CD8-positive, alpha-beta memory T cell (primary cell): ENCODE measurements at regions not wholly inside any gene's neighbourhood (a gene's known extent, or its start where the extent isn't known, plus 50 kb on each side); places are given as distances from the start of the nearest gene placed in this dataset.

Source experiments
- CTCF ChIA-PET: fragments of 350-600 bp; sonication (Branson Sonifier 250); formaldehyde crosslinking; loops from one replicate; lab custom pipeline; 2021; ENCODE audit warnings: antibody characterized with exemption; lab: Charles Lee
- POLR2A ChIA-PET: fragments of 350-600 bp; sonication (Branson Sonifier 250); formaldehyde crosslinking; loops from one replicate; lab custom pipeline; 2021; ENCODE audit warnings: antibody characterized with exemption; lab: Charles Lee
- DNase-seq, 5 donors: peaks; one replicate each; pipeline versions ENCODE4 v3.0.0 to v3.0.0-alpha.2; 2020 to 2022; ENCODE audit warnings: mixed read lengths in 1 of 5
- H3K27ac ChIP-seq: one replicate; pipeline ENCODE4 v1.7.0; 2013; ENCODE audit warnings: low read depth, mild to moderate bottlenecking, low read length, moderate library complexity
- H3K27me3 ChIP-seq: 2 replicates; pipeline ENCODE4 v1.7.0; 2013; ENCODE audit warnings: low read length, mild to moderate bottlenecking; ENCODE audit not compliant: insufficient read depth, poor library complexity, severe bottlenecking
- H3K36me3 ChIP-seq: 2 replicates; pipeline ENCODE4 v1.7.0; 2013; ENCODE audit warnings: mild to moderate bottlenecking, low read length, moderate library complexity; ENCODE audit not compliant: insufficient read depth
- H3K4me1 ChIP-seq: 2 replicates; pipeline ENCODE4 v1.7.0; 2013; ENCODE audit warnings: mild to moderate bottlenecking, low read length, moderate library complexity; ENCODE audit not compliant: insufficient read depth
- H3K4me3 ChIP-seq: 2 replicates; pipeline ENCODE4 v1.7.0; 2013; ENCODE audit warnings: mild to moderate bottlenecking, low read length
- H3K9me3 ChIP-seq: 2 replicates; pipeline ENCODE4 v1.7.0; 2013; ENCODE audit warnings: mild to moderate bottlenecking, low read length
- H3K27ac Mint-ChIP-seq, 8 donors: one replicate each; pipeline ENCODE4 v1.8.0; 2020 to 2021; ENCODE audit warnings: mixed read lengths in 8 of 8, mild to moderate bottlenecking in 6 of 8, inconsistent platforms in 3 of 8, moderate library complexity in 3 of 8
- H3K27me3 Mint-ChIP-seq, 2 donors: one replicate each; pipeline ENCODE4 v1.8.0; 2020 to 2021; ENCODE audit warnings: mixed read lengths in 2 of 2, mild to moderate bottlenecking in 1 of 2, moderate library complexity in 1 of 2
- H3K36me3 Mint-ChIP-seq, 3 donors: one replicate each; pipeline ENCODE4 v1.8.0; 2020 to 2021; ENCODE audit warnings: mixed read lengths in 3 of 3, inconsistent platforms in 1 of 3, mild to moderate bottlenecking in 1 of 3
- H3K4me1 Mint-ChIP-seq, 3 donors: one replicate each; pipeline ENCODE4 v1.8.0; 2020 to 2021; ENCODE audit warnings: mixed read lengths in 3 of 3, inconsistent platforms in 1 of 3, mild to moderate bottlenecking in 1 of 3
- H3K4me3 Mint-ChIP-seq, 7 donors: one replicate each; pipeline ENCODE4 v1.8.0; 2020 to 2021; ENCODE audit warnings: mixed read lengths in 7 of 7, mild to moderate bottlenecking in 6 of 7, moderate library complexity in 4 of 7, inconsistent platforms in 2 of 7
- H3K9me3 Mint-ChIP-seq, 5 donors: one replicate each; pipeline ENCODE4 v1.8.0; 2020 to 2022; ENCODE audit warnings: mixed read lengths in 5 of 5, mild to moderate bottlenecking in 3 of 5, moderate library complexity in 2 of 5, inconsistent platforms in 1 of 5

DNA sequence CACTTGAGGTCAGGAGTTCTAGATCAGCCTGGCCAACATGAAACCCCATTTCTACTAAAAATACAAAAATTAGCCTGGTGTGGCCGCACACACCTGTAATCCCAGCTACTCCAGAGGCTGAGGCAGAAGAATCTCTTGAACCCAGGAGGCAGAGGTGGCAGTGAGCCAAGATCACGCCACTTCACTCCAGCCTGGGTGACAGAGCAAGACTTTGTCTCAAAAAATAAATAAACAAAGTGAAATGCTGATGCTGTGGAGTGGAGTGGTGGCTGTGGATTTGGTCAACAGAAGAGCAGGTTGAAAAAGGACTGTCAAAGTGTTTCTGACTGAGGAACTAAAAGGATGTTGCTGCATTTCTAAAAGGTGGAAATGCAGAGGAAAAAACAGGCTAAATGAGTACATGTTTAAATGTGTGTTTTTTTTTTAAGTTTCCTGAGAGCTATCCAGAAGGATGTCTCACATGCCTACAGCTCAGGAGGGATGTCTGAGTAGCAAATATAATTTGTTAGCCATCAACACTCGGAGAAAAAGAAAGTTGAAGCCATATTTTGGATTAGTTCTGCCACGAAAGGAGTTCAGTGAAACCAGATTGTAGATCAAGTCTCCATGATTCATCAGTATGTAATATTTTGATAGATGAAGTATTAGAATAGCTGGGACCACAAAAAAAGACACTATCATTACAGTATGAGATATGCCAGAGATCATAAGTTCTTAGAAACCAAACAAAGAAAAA, 621.1 kb upstream of the ADGRB3 start:
- H3K36me3 ChIP-seq, result no peaks in the 10 kb centered on the region
- Mint-ChIP-seq H3K36me3 (no peaks in the 10 kb centered on the region), H3K27me3 (no peaks in the 10 kb centered on the region), H3K4me1 (no peaks in the 10 kb centered on the region), H3K4me3 (no peak overlapping the region), H3K9me3 (peaks cover 3 to 37% (median 7%) of the 10 kb centered on the region in 5 donors), H3K27ac (no peak overlapping the region)
- no peak overlapping the region for H3K27ac ChIP-seq
- no peaks in the 10 kb centered on the region for H3K4me1 ChIP-seq
- ChIA-PET CTCF (no interaction called here), POLR2A (no interaction called here)
- H3K4me3 ChIP-seq, result no peak overlapping the region
- H3K27me3 ChIP-seq, result no peaks in the 10 kb centered on the region
- no peaks in the 10 kb centered on the region for H3K9me3 ChIP-seq
- DNase-seq, result no peak

DNA sequence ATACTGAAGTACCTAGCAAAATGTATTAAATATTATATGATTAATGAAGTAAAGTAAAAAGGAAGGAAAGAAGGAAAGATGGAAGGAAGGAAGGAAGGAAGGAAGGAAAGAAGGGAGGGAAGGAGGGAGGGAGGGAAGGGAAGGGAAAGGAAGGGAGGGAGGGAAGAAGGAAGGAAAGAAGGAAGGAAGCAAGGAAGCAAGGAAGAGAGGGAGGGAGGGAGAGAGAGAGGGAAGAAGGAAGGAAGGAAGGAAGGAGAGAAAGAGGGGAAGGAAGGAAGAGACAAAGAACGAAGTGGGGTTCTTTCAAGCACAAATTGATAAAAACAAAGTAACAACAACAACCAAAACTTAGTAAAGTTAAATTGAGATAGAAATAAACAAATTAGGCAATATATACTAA, 622.3 kb upstream of the ADGRB3 start:
- Mint-ChIP-seq H3K4me1 (no peaks in the 10 kb centered on the region), H3K9me3 (peaks cover 0 to 39% (median 7%) of the 10 kb centered on the region in 5 donors), H3K27me3 (no peaks in the 10 kb centered on the region), H3K36me3 (no peaks in the 10 kb centered on the region), H3K4me3 (no peak overlapping the region), H3K27ac (no peak overlapping the region)
- CTCF ChIA-PET, result no interaction called here
- Histone ChIP-seq H3K4me1 (no peaks in the 10 kb centered on the region), H3K27me3 (no peaks in the 10 kb centered on the region), H3K27ac (no peak overlapping the region), H3K4me3 (no peak overlapping the region), H3K36me3 (no peaks in the 10 kb centered on the region), H3K9me3 (no peaks in the 10 kb centered on the region)
- POLR2A ChIA-PET, result no interaction called here
- DNase-seq, result no peak

DNA sequence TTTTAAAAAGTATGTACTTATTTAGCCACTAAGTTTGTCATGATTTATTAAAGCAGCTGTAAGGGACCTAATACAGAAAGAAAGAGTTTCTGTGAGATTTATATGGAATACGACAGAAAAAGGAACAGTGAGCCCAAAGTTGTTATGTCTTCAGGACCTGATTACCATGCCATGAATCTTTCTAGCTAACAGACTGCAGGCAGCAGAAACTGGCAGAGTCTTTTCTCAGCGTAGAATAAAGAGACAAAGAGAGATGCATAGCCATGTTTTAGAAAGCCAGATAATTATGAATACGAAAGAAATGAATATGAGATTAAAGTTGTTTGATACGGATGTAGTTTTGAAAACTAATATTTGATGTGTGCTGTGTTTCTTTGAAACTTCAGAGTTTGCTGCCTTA, 624.1 kb upstream of the ADGRB3 start:
- H3K36me3 Mint-ChIP-seq, result no peaks in the 10 kb centered on the region
- no peak overlapping the region for H3K4me3 ChIP-seq
- H3K4me1 Mint-ChIP-seq, result no peaks in the 10 kb centered on the region
- H3K27me3 ChIP-seq, result no peaks in the 10 kb centered on the region
- peaks cover 0 to 40% (median 11%) of the 10 kb centered on the region in 5 donors for H3K9me3 Mint-ChIP-seq
- H3K27me3 Mint-ChIP-seq, result no peaks in the 10 kb centered on the region
- H3K4me3 Mint-ChIP-seq, result no peak overlapping the region
- no peak overlapping the region for H3K27ac Mint-ChIP-seq
- no peak for DNase-seq
- no peak overlapping the region for H3K27ac ChIP-seq
- ChIA-PET CTCF (no interaction called here), POLR2A (no interaction called here)
- no peaks in the 10 kb centered on the region for H3K36me3 ChIP-seq
- no peaks in the 10 kb centered on the region for H3K9me3 ChIP-seq
- no peaks in the 10 kb centered on the region for H3K4me1 ChIP-seq

DNA sequence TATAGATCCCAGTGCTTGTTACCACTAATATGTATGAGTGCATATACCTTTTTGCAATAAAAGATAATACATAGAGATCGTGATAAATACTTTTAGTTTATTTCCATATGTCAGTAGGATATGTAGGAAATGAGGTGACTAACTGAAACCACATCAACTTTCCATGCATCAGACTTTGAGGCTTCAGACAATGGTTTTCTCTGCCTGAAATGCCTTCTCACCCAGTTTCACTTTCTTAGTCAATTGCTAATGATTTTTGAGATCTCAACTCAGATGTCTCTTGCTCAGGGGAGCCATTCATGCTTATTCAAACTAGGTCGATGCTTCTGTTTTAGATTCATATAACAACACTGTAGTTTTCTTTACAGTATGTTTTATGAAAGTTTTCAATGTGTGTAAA, 626.6 kb upstream of the ADGRB3 start:
- CTCF ChIA-PET, result no interaction called here
- Histone ChIP-seq H3K4me1 (no peaks in the 10 kb centered on the region), H3K27ac (no peak overlapping the region), H3K36me3 (no peaks in the 10 kb centered on the region), H3K27me3 (no peaks in the 10 kb centered on the region), H3K4me3 (no peak overlapping the region), H3K9me3 (no peaks in the 10 kb centered on the region)
- H3K4me1 Mint-ChIP-seq, result no peaks in the 10 kb centered on the region
- H3K36me3 Mint-ChIP-seq, result no peaks in the 10 kb centered on the region
- H3K27me3 Mint-ChIP-seq, result no peaks in the 10 kb centered on the region
- no peak overlapping the region for H3K4me3 Mint-ChIP-seq
- DNase-seq, result no peak
- peaks cover 0 to 30% (median 8%) of the 10 kb centered on the region in 5 donors for H3K9me3 Mint-ChIP-seq
- POLR2A ChIA-PET, result no interaction called here
- no peak overlapping the region for H3K27ac Mint-ChIP-seq

DNA sequence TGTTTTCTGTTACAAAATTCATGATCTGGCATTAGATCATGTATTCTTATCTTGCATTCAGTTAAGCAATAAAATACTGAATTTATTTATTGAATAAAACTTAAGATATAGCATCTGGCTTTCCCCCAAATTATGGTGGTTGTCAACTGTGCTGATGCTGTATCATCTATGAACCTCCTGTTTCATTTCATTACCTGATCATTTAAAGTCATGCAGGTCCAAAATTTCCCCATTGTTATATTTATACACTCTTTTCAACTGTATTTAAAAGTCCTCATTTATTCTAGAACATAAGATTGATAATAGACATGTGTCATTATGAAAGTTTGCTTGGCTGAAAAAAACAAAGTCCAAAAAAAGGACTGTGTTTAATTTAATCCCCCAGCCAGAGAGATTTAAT, 627.4 kb upstream of the ADGRB3 start:
- Histone ChIP-seq H3K36me3 (no peaks in the 10 kb centered on the region), H3K27ac (no peak overlapping the region), H3K9me3 (peaks cover 2% of the 10 kb centered on the region), H3K27me3 (no peaks in the 10 kb centered on the region), H3K4me3 (no peak overlapping the region), H3K4me1 (no peaks in the 10 kb centered on the region)
- H3K36me3 Mint-ChIP-seq, result no peaks in the 10 kb centered on the region
- H3K27ac Mint-ChIP-seq, result no peak overlapping the region
- CTCF ChIA-PET, result no interaction called here
- DNase-seq, result no peak
- no peak overlapping the region for H3K4me3 Mint-ChIP-seq
- H3K9me3 Mint-ChIP-seq, result peaks cover 1 to 27% (median 6%) of the 10 kb centered on the region in 5 donors
- H3K27me3 Mint-ChIP-seq, result no peaks in the 10 kb centered on the region
- H3K4me1 Mint-ChIP-seq, result no peaks in the 10 kb centered on the region
- POLR2A ChIA-PET, result no interaction called here

DNA sequence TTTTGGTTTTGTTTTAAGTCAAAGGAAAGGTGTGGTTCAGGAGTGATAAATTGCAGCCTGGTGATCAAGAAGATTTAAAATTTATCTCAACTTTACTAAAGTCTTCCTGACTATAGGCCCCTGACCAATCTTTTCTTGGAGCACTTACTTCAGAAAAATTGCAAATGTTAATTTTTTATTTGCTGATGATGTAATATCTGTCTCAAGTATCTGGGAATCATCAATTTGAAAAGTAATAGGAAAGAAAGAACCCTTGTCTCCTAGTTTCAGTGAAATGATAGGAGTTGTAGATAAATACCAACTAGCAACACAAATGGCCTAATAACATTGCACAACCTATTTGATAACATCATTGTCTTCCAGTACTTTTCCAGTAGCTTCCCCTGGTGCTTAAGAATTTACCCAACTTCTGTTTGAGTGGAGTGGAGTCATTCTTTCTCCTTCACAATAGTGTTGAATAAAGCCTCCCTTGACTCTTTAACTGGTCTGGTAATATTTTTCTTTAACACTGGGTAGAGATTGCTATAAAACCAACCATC, 648.3 kb upstream of the ADGRB3 start:
- Histone ChIP-seq H3K27me3 (no peaks in the 10 kb centered on the region), H3K27ac (no peak overlapping the region), H3K4me1 (no peaks in the 10 kb centered on the region), H3K36me3 (no peaks in the 10 kb centered on the region), H3K4me3 (no peak overlapping the region), H3K9me3 (no peaks in the 10 kb centered on the region)
- no peaks in the 10 kb centered on the region for H3K36me3 Mint-ChIP-seq
- CTCF ChIA-PET, result no interaction called here
- POLR2A ChIA-PET, result no interaction called here
- no peak for DNase-seq
- no peak overlapping the region for H3K4me3 Mint-ChIP-seq
- no peaks in the 10 kb centered on the region for H3K27me3 Mint-ChIP-seq
- no peaks in the 10 kb centered on the region for H3K4me1 Mint-ChIP-seq
- H3K9me3 Mint-ChIP-seq, result peaks cover 2 to 39% (median 4%) of the 10 kb centered on the region in 5 donors
- no peak overlapping the region for H3K27ac Mint-ChIP-seq

DNA sequence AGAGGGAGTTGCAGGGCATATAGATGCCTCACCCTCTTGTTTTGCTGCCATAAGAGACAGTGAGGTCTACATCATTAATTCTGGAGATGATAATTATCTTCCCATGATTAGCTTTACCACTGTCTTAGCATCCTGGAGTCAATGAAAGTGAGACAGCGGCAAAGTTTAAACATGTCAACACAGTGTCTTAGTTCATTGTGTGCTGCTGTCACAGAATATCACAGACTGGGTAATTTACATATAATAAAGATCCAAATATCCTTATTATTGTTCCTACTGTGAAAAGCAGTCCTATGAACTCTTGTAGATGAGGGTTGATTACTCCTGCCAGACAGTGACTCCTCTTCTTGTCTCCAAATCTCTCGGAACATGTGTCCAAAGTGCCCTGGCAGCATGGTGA, 658.6 kb upstream of the ADGRB3 start:
- ChIA-PET CTCF (no interaction called here), POLR2A (no interaction called here)
- Mint-ChIP-seq H3K4me1 (no peaks in the 10 kb centered on the region), H3K27me3 (no peaks in the 10 kb centered on the region), H3K9me3 (peaks cover 0 to 18% (median 5%) of the 10 kb centered on the region in 5 donors), H3K4me3 (no peak overlapping the region), H3K36me3 (no peaks in the 10 kb centered on the region), H3K27ac (no peak overlapping the region)
- H3K27me3 ChIP-seq, result no peaks in the 10 kb centered on the region
- H3K9me3 ChIP-seq, result no peaks in the 10 kb centered on the region
- H3K27ac ChIP-seq, result no peak overlapping the region
- no peak overlapping the region for H3K4me3 ChIP-seq
- H3K36me3 ChIP-seq, result no peaks in the 10 kb centered on the region
- no peak for DNase-seq
- H3K4me1 ChIP-seq, result no peaks in the 10 kb centered on the region

DNA sequence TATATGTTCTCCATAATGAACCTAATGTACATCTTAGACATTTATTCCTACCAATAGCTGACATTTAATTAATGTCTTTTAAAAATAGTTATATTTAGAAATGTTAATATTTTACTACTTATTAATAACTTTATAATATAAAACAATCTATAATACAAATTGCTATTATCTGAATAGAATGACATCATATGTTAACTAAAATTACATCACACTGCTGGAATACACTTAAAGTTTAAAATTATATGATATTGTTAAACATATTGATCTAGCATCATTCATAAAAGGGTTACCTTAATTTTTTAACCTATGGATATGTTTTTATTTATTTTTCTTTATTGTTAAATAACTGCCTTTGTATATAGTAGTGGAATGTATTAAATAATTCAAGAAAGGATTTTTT, 660.2 kb upstream of the ADGRB3 start:
- no peak overlapping the region for H3K27ac ChIP-seq
- Mint-ChIP-seq H3K9me3 (peaks cover 0 to 18% (median 0%) of the 10 kb centered on the region in 5 donors), H3K4me3 (no peak overlapping the region), H3K36me3 (no peaks in the 10 kb centered on the region), H3K27me3 (no peaks in the 10 kb centered on the region), H3K27ac (no peak overlapping the region), H3K4me1 (no peaks in the 10 kb centered on the region)
- no peaks in the 10 kb centered on the region for H3K9me3 ChIP-seq
- no peak overlapping the region for H3K4me3 ChIP-seq
- H3K4me1 ChIP-seq, result no peaks in the 10 kb centered on the region
- CTCF ChIA-PET, result no interaction called here
- POLR2A ChIA-PET, result no interaction called here
- no peaks in the 10 kb centered on the region for H3K36me3 ChIP-seq
- no peak for DNase-seq
- no peaks in the 10 kb centered on the region for H3K27me3 ChIP-seq
